MM.1S (cell line): ENCODE measurements at regions not wholly inside any gene's neighbourhood (a gene's known extent, or its start where the extent isn't known, plus 50 kb on each side); places are given as distances from the start of the nearest gene placed in this dataset.

Experiments
- DNase-seq: peaks from one replicate; pipeline ENCODE4 v3.0.0-alpha.2; 2015
- H2AFZ ChIP-seq: fragments of 300-600 bp; sonication (generic); 2 replicates; pipeline ENCODE4 v1.6.0; 2016; ENCODE audit warnings: antibody characterized with exemption, low read length
- H3F3A ChIP-seq: fragments of 300-600 bp; sonication (generic); 2 replicates; pipeline ENCODE4 v1.6.1; 2016; ENCODE audit warnings: mild to moderate bottlenecking, antibody characterized with exemption, low read length, moderate library complexity, mixed read lengths; ENCODE audit not compliant: insufficient read depth
- H3K27ac ChIP-seq: fragments of 300-600 bp; sonication (generic); 2 replicates; pipeline ENCODE4 v1.5.1; 2016; ENCODE audit warnings: mild to moderate bottlenecking, low read length
- H3K27me3 ChIP-seq: fragments of 300-600 bp; sonication (generic); replicated peaks from 2 replicates; pipeline ENCODE4 v1.6.0; 2016; ENCODE audit warnings: low read length; ENCODE audit not compliant: insufficient read depth
- H3K36me3 ChIP-seq: fragments of 300-600 bp; sonication (generic); replicated peaks from 2 replicates; pipeline ENCODE4 v1.6.1; 2016; ENCODE audit warnings: mild to moderate bottlenecking, low read length, mixed read lengths; ENCODE audit not compliant: insufficient read depth
- H3K4me1 ChIP-seq: fragments of 300-600 bp; sonication (generic); 2 replicates; pipeline ENCODE4 v1.6.1; 2016; ENCODE audit warnings: low read length, mixed read lengths
- H3K4me2 ChIP-seq: fragments of 300-600 bp; sonication (generic); 2 replicates; pipeline ENCODE4 v1.6.0; 2016; ENCODE audit warnings: low read depth, low read length
- H3K4me3 ChIP-seq: fragments of 300-600 bp; sonication (generic); 2 replicates; pipeline ENCODE4 v1.5.1; 2016; ENCODE audit warnings: low read length, mixed read lengths
- H3K79me2 ChIP-seq: fragments of 300-600 bp; sonication (generic); 2 replicates; pipeline ENCODE4 v1.6.1; 2016; ENCODE audit warnings: mixed run types, low read length, mixed read lengths
- H3K9ac ChIP-seq: fragments of 300-600 bp; sonication (generic); 2 replicates; pipeline ENCODE4 v1.6.1; 2016; ENCODE audit warnings: low read length, mixed read lengths
- H3K9me2 ChIP-seq: fragments of 300-600 bp; sonication (generic); replicated peaks from 2 replicates; pipeline ENCODE4 v1.6.1; 2016; ENCODE audit warnings: mild to moderate bottlenecking, low read length, mixed read lengths; ENCODE audit not compliant: insufficient read depth
- H3K9me3 ChIP-seq: fragments of 300-600 bp; sonication (generic); replicated peaks from 2 replicates; pipeline ENCODE4 v1.6.1; 2016; ENCODE audit warnings: mild to moderate bottlenecking, low read length, mixed read lengths; ENCODE audit not compliant: insufficient read depth
- H4K20me1 ChIP-seq: fragments of 300-600 bp; sonication (generic); 2 replicates; pipeline ENCODE4 v1.6.1; 2016; ENCODE audit warnings: mild to moderate bottlenecking, low read length, moderate library complexity, mixed read lengths; ENCODE audit not compliant: insufficient read depth
- EZH2 ChIP-seq: fragments of 300-600 bp; sonication (generic); optimal IDR thresholded peaks from 2 replicates; pipeline ENCODE3; 2017; ENCODE audit warnings: low read depth, mild to moderate bottlenecking, antibody characterized with exemption, low read length, mixed read lengths
- EZH2phosphoT487 ChIP-seq: fragments of 300-600 bp; sonication (generic); IDR thresholded peaks from 2 replicates; pipeline ENCODE4 v1.6.1; 2018; ENCODE audit warnings: antibody characterized with exemption, low read length
- TF ChIP-seq, protein P1 (sequence below): fragments of 300-600 bp; sonication (generic); IDR thresholded peaks from 2 replicates; pipeline ENCODE4 v1.5.1; 2016; ENCODE audit warnings: antibody characterized with exemption, low read length, mixed read lengths

- DNase-seq: no peak
- H3K4me2 ChIP-seq: no peak overlapping the region
- no peak overlapping the region for H3K27ac ChIP-seq
These were observed 115.6 kb upstream of the COL5A1 start for GRCh38 chr9:134525841-134526583.

GRCh38 chr9:134526584-134527477 is 114.8 kb upstream of the COL5A1 start:
- no peaks in the 10 kb centered on the region for H3K9me2 ChIP-seq
- H3K27ac ChIP-seq: no peak overlapping the region
- H3F3A ChIP-seq: no peaks in the 10 kb centered on the region
- no peaks in the 10 kb centered on the region for H3K36me3 ChIP-seq
- H3K27me3 ChIP-seq: peaks cover 96% of the 10 kb centered on the region
- no peak overlapping the region for H3K4me2 ChIP-seq
- no peak overlapping the region for H2AFZ ChIP-seq
- no peaks in the 10 kb centered on the region for H3K79me2 ChIP-seq
- H3K9me3 ChIP-seq: no peaks in the 10 kb centered on the region
- no peak overlapping the region for H3K4me3 ChIP-seq
- H4K20me1 ChIP-seq: no peaks in the 10 kb centered on the region
- no peaks in the 10 kb centered on the region for H3K4me1 ChIP-seq
- H3K9ac ChIP-seq: no peak overlapping the region
- DNase-seq: no peak
- TF ChIP-seq EZH2phosphoT487 (no peak), EZH2 (no peak)
- TF ChIP-seq, protein P1, sequence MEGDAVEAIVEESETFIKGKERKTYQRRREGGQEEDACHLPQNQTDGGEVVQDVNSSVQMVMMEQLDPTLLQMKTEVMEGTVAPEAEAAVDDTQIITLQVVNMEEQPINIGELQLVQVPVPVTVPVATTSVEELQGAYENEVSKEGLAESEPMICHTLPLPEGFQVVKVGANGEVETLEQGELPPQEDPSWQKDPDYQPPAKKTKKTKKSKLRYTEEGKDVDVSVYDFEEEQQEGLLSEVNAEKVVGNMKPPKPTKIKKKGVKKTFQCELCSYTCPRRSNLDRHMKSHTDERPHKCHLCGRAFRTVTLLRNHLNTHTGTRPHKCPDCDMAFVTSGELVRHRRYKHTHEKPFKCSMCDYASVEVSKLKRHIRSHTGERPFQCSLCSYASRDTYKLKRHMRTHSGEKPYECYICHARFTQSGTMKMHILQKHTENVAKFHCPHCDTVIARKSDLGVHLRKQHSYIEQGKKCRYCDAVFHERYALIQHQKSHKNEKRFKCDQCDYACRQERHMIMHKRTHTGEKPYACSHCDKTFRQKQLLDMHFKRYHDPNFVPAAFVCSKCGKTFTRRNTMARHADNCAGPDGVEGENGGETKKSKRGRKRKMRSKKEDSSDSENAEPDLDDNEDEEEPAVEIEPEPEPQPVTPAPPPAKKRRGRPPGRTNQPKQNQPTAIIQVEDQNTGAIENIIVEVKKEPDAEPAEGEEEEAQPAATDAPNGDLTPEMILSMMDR: no peak

More at GRCh38 chr9:134525841-134526583, 115.6 kb upstream of the COL5A1 start:
- Histone ChIP-seq H3K27me3 (peaks cover 96% of the 10 kb centered on the region), H4K20me1 (no peaks in the 10 kb centered on the region), H3K9ac (no peak overlapping the region), H3K4me3 (no peak overlapping the region), H3K79me2 (no peaks in the 10 kb centered on the region), H3K9me3 (no peaks in the 10 kb centered on the region), H3K9me2 (no peaks in the 10 kb centered on the region), H3K4me1 (no peaks in the 10 kb centered on the region), H3F3A (no peaks in the 10 kb centered on the region), H3K36me3 (no peaks in the 10 kb centered on the region), H2AFZ (no peak overlapping the region)
- TF ChIP-seq, protein P1: no peak
- no peak for TF ChIP-seq EZH2
- TF ChIP-seq EZH2phosphoT487: no peak

GRCh38 chr9:134530724-134531123 is 110.9 kb upstream of the COL5A1 start:
- Histone ChIP-seq H3K79me2 (no peaks in the 10 kb centered on the region), H3K36me3 (no peaks in the 10 kb centered on the region), H2AFZ (no peak overlapping the region), H3K9ac (no peak overlapping the region), H3F3A (no peaks in the 10 kb centered on the region), H3K9me2 (no peaks in the 10 kb centered on the region), H3K4me2 (no peak overlapping the region), H3K27me3 (peaks cover 98% of the 10 kb centered on the region), H3K9me3 (no peaks in the 10 kb centered on the region), H3K27ac (no peak overlapping the region), H3K4me1 (no peaks in the 10 kb centered on the region), H4K20me1 (no peaks in the 10 kb centered on the region), H3K4me3 (no peak overlapping the region)
- TF ChIP-seq EZH2 (no peak), EZH2phosphoT487 (no peak)
- TF ChIP-seq, protein P1: no peak
- DNase-seq: no peak
